ENCODE measurements at regions not wholly inside any gene's neighbourhood (a gene's known extent, or its start where the extent isn't known, plus 50 kb on each side); places are given as distances from the start of the nearest gene placed in this dataset.

- H3K27me3 Mint-ChIP-seq (ENCODE audit: low read depth), result peaks cover 13% of the 10 kb centered on the region
- peaks cover 12% of the 10 kb centered on the region for H3K4me1 Mint-ChIP-seq
- H3K4me3 Mint-ChIP-seq, result no peak overlapping the region
- no peaks in the 10 kb centered on the region for H3K36me3 Mint-ChIP-seq
- TF ChIP-seq CTCF (IDR thresholded peaks at IDR 0.05; ENCODE audit: unreplicated experiment), result no peak
- H3K27ac Mint-ChIP-seq, result no peak overlapping the region
- no peak for DNase-seq (ENCODE audit: low spot score in 2 of 2, unreplicated experiment in 2 of 2)
- H3K9me3 Mint-ChIP-seq, result peaks cover 3% of the 10 kb centered on the region
Measured at GRCh38 chr11:112520354-112520753, 259.7 kb upstream of the PLET1 start.

- no peak for DNase-seq (ENCODE audit: low spot score in 2 of 2, unreplicated experiment in 2 of 2)
- Mint-ChIP-seq H3K27me3 (ENCODE audit: low read depth) (peaks cover 33% of the 10 kb centered on the region), H3K27ac (no peak overlapping the region), H3K4me3 (no peak overlapping the region), H3K36me3 (no peaks in the 10 kb centered on the region), H3K9me3 (peaks cover 3% of the 10 kb centered on the region), H3K4me1 (peaks cover 9% of the 10 kb centered on the region)
- TF ChIP-seq CTCF (IDR thresholded peaks at IDR 0.05; ENCODE audit: unreplicated experiment), result no peak
Measured at GRCh38 chr11:112522536-112522935, 261.9 kb upstream of the PLET1 start.

- no peak overlapping the region for H3K4me3 Mint-ChIP-seq
- no peak overlapping the region for H3K27ac Mint-ChIP-seq
- TF ChIP-seq CTCF (IDR thresholded peaks at IDR 0.05; ENCODE audit: unreplicated experiment), result no peak
- peaks cover 38% of the 10 kb centered on the region for H3K27me3 Mint-ChIP-seq (ENCODE audit: low read depth)
- H3K36me3 Mint-ChIP-seq, result no peaks in the 10 kb centered on the region
- peaks cover 3% of the 10 kb centered on the region for H3K9me3 Mint-ChIP-seq
- DNase-seq (ENCODE audit: low spot score in 2 of 2, unreplicated experiment in 2 of 2), result no peak
- H3K4me1 Mint-ChIP-seq, result peaks cover 9% of the 10 kb centered on the region
Measured at GRCh38 chr11:112523031-112523430, 262.4 kb upstream of the PLET1 start.

- Mint-ChIP-seq H3K36me3 (no peaks in the 10 kb centered on the region), H3K4me1 (peaks cover 9% of the 10 kb centered on the region), H3K4me3 (no peak overlapping the region), H3K27me3 (ENCODE audit: low read depth) (peaks cover 42% of the 10 kb centered on the region), H3K27ac (peak overlapping the region; percentile 50), H3K9me3 (peaks cover 3% of the 10 kb centered on the region)
- DNase-seq (ENCODE audit: low spot score in 2 of 2, unreplicated experiment in 2 of 2), result no peak
- no peak for TF ChIP-seq CTCF (IDR thresholded peaks at IDR 0.05; ENCODE audit: unreplicated experiment)
Measured at GRCh38 chr11:112523477-112523876, 262.8 kb upstream of the PLET1 start.

GRCh38 chr11:112523951-112524350 lies 263.3 kb upstream of the PLET1 start:
- TF ChIP-seq CTCF (IDR thresholded peaks at IDR 0.05; ENCODE audit: unreplicated experiment), result no peak
- no peak for DNase-seq (ENCODE audit: low spot score in 2 of 2, unreplicated experiment in 2 of 2)
- no peaks in the 10 kb centered on the region for H3K36me3 Mint-ChIP-seq
- H3K9me3 Mint-ChIP-seq, result peaks cover 3% of the 10 kb centered on the region
- H3K4me1 Mint-ChIP-seq, result peaks cover 9% of the 10 kb centered on the region
- no peak overlapping the region for H3K4me3 Mint-ChIP-seq
- H3K27ac Mint-ChIP-seq, result no peak overlapping the region
- H3K27me3 Mint-ChIP-seq (ENCODE audit: low read depth), result peaks cover 47% of the 10 kb centered on the region

GRCh38 chr11:112524798-112525197 lies 264.1 kb upstream of the PLET1 start:
- Mint-ChIP-seq H3K4me3 (no peak overlapping the region), H3K4me1 (peaks cover 9% of the 10 kb centered on the region), H3K27ac (no peak overlapping the region), H3K27me3 (ENCODE audit: low read depth) (peaks cover 52% of the 10 kb centered on the region), H3K36me3 (no peaks in the 10 kb centered on the region), H3K9me3 (peaks cover 3% of the 10 kb centered on the region)
- no peak for DNase-seq (ENCODE audit: low spot score in 2 of 2, unreplicated experiment in 2 of 2)
- TF ChIP-seq CTCF (IDR thresholded peaks at IDR 0.05; ENCODE audit: unreplicated experiment), result no peak

Measured in mesothelial cell of epicardium (in vitro differentiated cells).